Testis (tissue), 2 donors: ENCODE measurements at regions not wholly inside any gene's neighbourhood (a gene's known extent, or its start where the extent isn't known, plus 50 kb on each side); places are given as distances from the start of the nearest gene placed in this dataset.

Source experiments
- CTCF ChIP-seq, 3 experiments: fragments of 450-650 bp in 2 of 3; fragments of 200-600 bp in 1 of 3; sonication (generic) in 1 of 3; IDR thresholded peaks; one replicate each; pipeline ENCODE4 v1.5.1; 2016 to 2019; ENCODE audit warnings: antibody characterized with exemption in 3 of 3, mild to moderate bottlenecking in 2 of 3, moderate library complexity in 1 of 3
- POLR2A ChIP-seq: fragments of 450-650 bp; IDR thresholded peaks from one replicate; pipeline ENCODE4 v1.6.1; 2017; ENCODE audit warnings: antibody characterized with exemption, mild to moderate bottlenecking, moderate library complexity

- TF ChIP-seq POLR2A (no peak), CTCF (IDR thresholded peaks at IDR 0.05) (no peak)
These were observed 57.2 kb upstream of the CXorf66 start for GRCh38 chrX:140022482-140022881.
